OCI-LY7 (cell line): ENCODE measurements at regions not wholly inside any gene's neighbourhood (a gene's known extent, or its start where the extent isn't known, plus 50 kb on each side); places are given as distances from the start of the nearest gene placed in this dataset.

Experiments
- BruUV-seq: library from RNA; stranded (reverse); fragments of 400-500 nt; replicated peaks from 2 replicates; lab custom pipeline; 2021; lab: Mats Ljungman, UMichigan
- CTCF ChIA-PET: fragments of 300-600 bp; sonication (Branson Sonifier 250); formaldehyde crosslinking; loops from one replicate; lab custom pipeline; 2022; ENCODE audit warnings: antibody characterized with exemption; ENCODE audit not compliant: unreplicated experiment; lab: Charles Lee
- POLR2A ChIA-PET: fragments of 300-600 bp; sonication (Branson Sonifier 250); formaldehyde crosslinking; loops from one replicate; lab custom pipeline; 2022; ENCODE audit warnings: antibody characterized with exemption; lab: Charles Lee
- DNase-seq: peaks from one replicate; pipeline ENCODE4 v3.0.0-alpha.2; 2015; ENCODE audit warnings: low spot score
- H2AFZ ChIP-seq: fragments of 200-600 bp; sonication (generic), shearing (Covaris generic); 2 replicates; pipeline ENCODE4 v1.6.1; 2014; ENCODE audit warnings: mild to moderate bottlenecking, antibody characterized with exemption, low read length, moderate library complexity
- H3K27ac ChIP-seq: fragments of 200-600 bp; sonication (generic); 2 replicates; pipeline ENCODE4 v1.5.1; 2014; ENCODE audit warnings: mixed run types, low read depth, mild to moderate bottlenecking, moderate library complexity, low read length, inconsistent platforms; ENCODE audit not compliant: poor library complexity, severe bottlenecking
- H3K36me3 ChIP-seq: fragments of 200-600 bp; sonication (generic); 2 replicates; pipeline ENCODE4 v1.6.1; 2014; ENCODE audit warnings: mild to moderate bottlenecking, antibody characterized with exemption, low read length, moderate library complexity, mixed read lengths; ENCODE audit not compliant: insufficient read depth
- H3K4me1 ChIP-seq: fragments of 200-600 bp; sonication (generic); 2 replicates; pipeline ENCODE4 v1.5.1; 2014; ENCODE audit warnings: mild to moderate bottlenecking, low read length; ENCODE audit not compliant: insufficient read depth, poor library complexity, severe bottlenecking
- H3K4me2 ChIP-seq: fragments of 200-600 bp; sonication (generic); 2 replicates; pipeline ENCODE4 v1.6.1; 2014; ENCODE audit warnings: mild to moderate bottlenecking, low read length
- H3K4me3 ChIP-seq: fragments of 200-600 bp; sonication (generic); 2 replicates; pipeline ENCODE4 v1.5.1; 2014; ENCODE audit warnings: mild to moderate bottlenecking, low read depth, low read length; ENCODE audit not compliant: poor library complexity, severe bottlenecking
- H3K79me2 ChIP-seq: fragments of 200-600 bp; sonication (generic); 2 replicates; pipeline ENCODE4 v1.6.1; 2016; ENCODE audit warnings: low read depth, mild to moderate bottlenecking, low read length, moderate library complexity, mixed read lengths; ENCODE audit not compliant: insufficient read depth
- H3K9me2 ChIP-seq: fragments of 200-600 bp; sonication (generic); 2 replicates; pipeline ENCODE4 v1.6.1; 2016; ENCODE audit warnings: mild to moderate bottlenecking, low read length, mixed read lengths; ENCODE audit not compliant: insufficient read depth
- H3K9me3 ChIP-seq: fragments of 200-600 bp; sonication (generic); 2 replicates; pipeline ENCODE4 v1.6.1; 2014; ENCODE audit warnings: mild to moderate bottlenecking, mixed run types, low read length, mixed read lengths
- H4K20me1 ChIP-seq: fragments of 200-600 bp; sonication (generic); 2 replicates; pipeline ENCODE4 v1.6.1; 2014; ENCODE audit warnings: mild to moderate bottlenecking, antibody characterized with exemption, low read length, moderate library complexity, mixed read lengths; ENCODE audit not compliant: insufficient read depth
- EZH2phosphoT487 ChIP-seq: fragments of 200-600 bp; sonication (generic); IDR thresholded peaks from 2 replicates; pipeline ENCODE4 v1.6.1; 2018; ENCODE audit warnings: low read depth, borderline replicate concordance, mild to moderate bottlenecking, mixed run types, antibody characterized with exemption, low read length, moderate library complexity, mixed read lengths
- intact Hi-C: fragments of 100-400 bp; cut with micrococcal nuclease; formaldehyde crosslinking; loops from one replicate; pipeline ENCODE4 v1.10.0; 2022; ENCODE audit not compliant: unreplicated experiment
- TF ChIP-seq, protein P1 (sequence below): fragments of 200-600 bp; sonication (generic); conservative IDR thresholded peaks from 2 replicates; pipeline ENCODE4 v1.5.1; 2014; ENCODE audit warnings: mild to moderate bottlenecking, antibody characterized with exemption, low read length, moderate library complexity, mixed read lengths

DNA sequence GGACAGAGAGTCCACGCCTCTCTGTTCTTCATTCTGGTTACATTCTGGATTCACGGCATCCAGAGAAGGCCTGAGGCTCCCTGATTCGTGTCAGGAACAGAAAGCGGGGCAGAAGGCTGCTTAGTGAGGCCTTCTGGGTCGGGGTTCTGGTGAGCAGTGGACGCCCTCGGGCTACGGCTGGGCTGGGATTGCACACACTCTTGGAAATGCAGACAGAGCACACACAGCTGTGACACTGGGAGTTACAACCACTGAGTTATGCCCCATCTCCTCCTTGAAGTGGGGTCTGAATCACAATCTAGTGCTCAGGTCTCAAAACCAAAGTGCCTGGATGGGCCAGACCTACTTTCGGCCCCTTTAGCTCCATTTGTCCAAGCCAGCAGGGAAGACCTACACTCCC is 156.9 kb upstream of the GDF10 start:
- Histone ChIP-seq H3K79me2 (no peaks in the 10 kb centered on the region), H3K4me2 (no peak overlapping the region), H3K9me2 (no peaks in the 10 kb centered on the region), H3K27ac (no peak overlapping the region), H3K4me1 (no peaks in the 10 kb centered on the region), H4K20me1 (no peaks in the 10 kb centered on the region), H2AFZ (no peak overlapping the region), H3K4me3 (no peak overlapping the region), H3K36me3 (no peaks in the 10 kb centered on the region), H3K9me3 (no peaks in the 10 kb centered on the region)
- no peak for TF ChIP-seq EZH2phosphoT487
- TF ChIP-seq, protein P1, sequence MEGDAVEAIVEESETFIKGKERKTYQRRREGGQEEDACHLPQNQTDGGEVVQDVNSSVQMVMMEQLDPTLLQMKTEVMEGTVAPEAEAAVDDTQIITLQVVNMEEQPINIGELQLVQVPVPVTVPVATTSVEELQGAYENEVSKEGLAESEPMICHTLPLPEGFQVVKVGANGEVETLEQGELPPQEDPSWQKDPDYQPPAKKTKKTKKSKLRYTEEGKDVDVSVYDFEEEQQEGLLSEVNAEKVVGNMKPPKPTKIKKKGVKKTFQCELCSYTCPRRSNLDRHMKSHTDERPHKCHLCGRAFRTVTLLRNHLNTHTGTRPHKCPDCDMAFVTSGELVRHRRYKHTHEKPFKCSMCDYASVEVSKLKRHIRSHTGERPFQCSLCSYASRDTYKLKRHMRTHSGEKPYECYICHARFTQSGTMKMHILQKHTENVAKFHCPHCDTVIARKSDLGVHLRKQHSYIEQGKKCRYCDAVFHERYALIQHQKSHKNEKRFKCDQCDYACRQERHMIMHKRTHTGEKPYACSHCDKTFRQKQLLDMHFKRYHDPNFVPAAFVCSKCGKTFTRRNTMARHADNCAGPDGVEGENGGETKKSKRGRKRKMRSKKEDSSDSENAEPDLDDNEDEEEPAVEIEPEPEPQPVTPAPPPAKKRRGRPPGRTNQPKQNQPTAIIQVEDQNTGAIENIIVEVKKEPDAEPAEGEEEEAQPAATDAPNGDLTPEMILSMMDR, result no peak
- ChIA-PET CTCF (interaction anchor here (0.7 kb wide), 1 partner anchor 116 kb away, joined by 12 read pairs; no protein-coding TSS in a partner anchor), POLR2A (no interaction called here)
- intact Hi-C loops, result no loop called here
- DNase-seq, result no peak
- BruUV-seq, result no TSS peak

- Histone ChIP-seq H2AFZ (no peak overlapping the region), H3K4me1 (no peaks in the 10 kb centered on the region), H3K4me3 (no peak overlapping the region), H3K27ac (no peak overlapping the region), H3K9me3 (no peaks in the 10 kb centered on the region), H3K79me2 (no peaks in the 10 kb centered on the region), H3K36me3 (no peaks in the 10 kb centered on the region), H3K4me2 (no peak overlapping the region), H4K20me1 (no peaks in the 10 kb centered on the region), H3K9me2 (no peaks in the 10 kb centered on the region)
- TF ChIP-seq, protein P1, result no peak
- TF ChIP-seq EZH2phosphoT487, result no peak
- no peak for DNase-seq
- POLR2A ChIA-PET, result no interaction called here
- no TSS peak for BruUV-seq
- intact Hi-C loops, result no loop called here
- CTCF ChIA-PET, result interaction anchor here (0.7 kb wide), 1 partner anchor 117 kb away, joined by 12 read pairs; no protein-coding TSS in a partner anchor
These were observed 156.5 kb upstream of the GDF10 start for GRCh38 chr10:47143473-47143872.

- no TSS peak for BruUV-seq
- no peak for TF ChIP-seq EZH2phosphoT487
- TF ChIP-seq, protein P1, result no peak
- Histone ChIP-seq H3K27ac (no peak overlapping the region), H3K9me3 (no peaks in the 10 kb centered on the region), H3K4me3 (no peak overlapping the region), H3K4me2 (no peak overlapping the region), H3K36me3 (no peaks in the 10 kb centered on the region), H3K9me2 (no peaks in the 10 kb centered on the region), H4K20me1 (no peaks in the 10 kb centered on the region), H2AFZ (no peak overlapping the region), H3K4me1 (no peaks in the 10 kb centered on the region), H3K79me2 (no peaks in the 10 kb centered on the region)
- DNase-seq, result no peak
- ChIA-PET CTCF (no interaction called here), POLR2A (no interaction called here)
- intact Hi-C loops, result no loop called here
These were observed 155.5 kb upstream of the GDF10 start for GRCh38 chr10:47144525-47144924.
